ENCODE measurements at regions not wholly inside any gene's neighbourhood (a gene's known extent, or its start where the extent isn't known, plus 50 kb on each side); places are given as distances from the start of the nearest gene placed in this dataset.

- no peak for DNase-seq (ENCODE audit: low spot score)
- Histone ChIP-seq H2AFZ (ENCODE audit: low read length) (no peak overlapping the region), H3K27ac (ENCODE audit: low read depth, low read length, poor library complexity, severe bottlenecking) (no peak overlapping the region), H4K20me1 (ENCODE audit: insufficient read depth, low read length) (no peaks in the 10 kb centered on the region), H3K4me3 (ENCODE audit: low read depth, low read length, poor library complexity, severe bottlenecking) (no peak overlapping the region), H3K4me1 (ENCODE audit: insufficient read depth, low read length, poor library complexity, severe bottlenecking) (no peaks in the 10 kb centered on the region), H3K9me3 (ENCODE audit: low read length) (no peaks in the 10 kb centered on the region), H3K9me2 (ENCODE audit: insufficient read depth, low read length) (no peaks in the 10 kb centered on the region), H3K79me2 (ENCODE audit: insufficient read depth, low read depth, low read length) (no peaks in the 10 kb centered on the region), H3K36me3 (ENCODE audit: insufficient read depth, low read length) (no peaks in the 10 kb centered on the region), H3K4me2 (ENCODE audit: low read length) (no peak overlapping the region)
- intact Hi-C loops (cut with micrococcal nuclease; ENCODE audit: unreplicated experiment) = no loop called here
- ChIA-PET CTCF (ENCODE audit: unreplicated experiment) (no interaction called here), POLR2A (no interaction called here)
- BruUV-seq (replicated peaks) = no TSS peak
- TF ChIP-seq EZH2phosphoT487 (IDR thresholded peaks at IDR 0.05; ENCODE audit: borderline replicate concordance, low read depth, low read length) (no peak), CTCF (conservative IDR thresholded peaks at IDR 0.05; ENCODE audit: low read length) (no peak)
These were observed 320.2 kb downstream of the FAM170A start for GRCh38 chr5:119949426-119949999.

- BruUV-seq (replicated peaks) = no TSS peak
- Histone ChIP-seq H3K27ac (ENCODE audit: low read depth, low read length, poor library complexity, severe bottlenecking) (no peak overlapping the region), H3K4me3 (ENCODE audit: low read depth, low read length, poor library complexity, severe bottlenecking) (no peak overlapping the region), H4K20me1 (ENCODE audit: insufficient read depth, low read length) (no peaks in the 10 kb centered on the region), H3K9me2 (ENCODE audit: insufficient read depth, low read length) (no peaks in the 10 kb centered on the region), H3K36me3 (ENCODE audit: insufficient read depth, low read length) (no peaks in the 10 kb centered on the region), H3K4me1 (ENCODE audit: insufficient read depth, low read length, poor library complexity, severe bottlenecking) (no peaks in the 10 kb centered on the region), H2AFZ (ENCODE audit: low read length) (no peak overlapping the region), H3K9me3 (ENCODE audit: low read length) (no peaks in the 10 kb centered on the region), H3K79me2 (ENCODE audit: insufficient read depth, low read depth, low read length) (no peaks in the 10 kb centered on the region), H3K4me2 (ENCODE audit: low read length) (no peak overlapping the region)
- ChIA-PET CTCF (ENCODE audit: unreplicated experiment) (no interaction called here), POLR2A (interaction anchor here (0.7 to 1.4 kb wide), 4 partner anchors 8 to 25 kb away, joined by 3 to 4 read pairs (median 3); no protein-coding TSS in a partner anchor)
- intact Hi-C loops (cut with micrococcal nuclease; ENCODE audit: unreplicated experiment) = no loop called here
- no peak for DNase-seq (ENCODE audit: low spot score)
- no peak for TF ChIP-seq EZH2phosphoT487 (IDR thresholded peaks at IDR 0.05; ENCODE audit: borderline replicate concordance, low read depth, low read length)
- TF ChIP-seq CTCF (conservative IDR thresholded peaks at IDR 0.05; ENCODE audit: low read length) = no peak
These were observed 322.1 kb downstream of the FAM170A start for GRCh38 chr5:119951330-119951934.

GRCh38 chr5:119953474-119953873 lies 324.1 kb downstream of the FAM170A start:
- CTCF ChIA-PET (ENCODE audit: unreplicated experiment) = no interaction called here
- no peaks in the 10 kb centered on the region for H3K9me2 ChIP-seq (ENCODE audit: insufficient read depth, low read length)

More at GRCh38 chr5:119953474-119953873, 324.1 kb downstream of the FAM170A start:
- Histone ChIP-seq H3K79me2 (ENCODE audit: insufficient read depth, low read depth, low read length) (no peaks in the 10 kb centered on the region), H3K4me1 (ENCODE audit: insufficient read depth, low read length, poor library complexity, severe bottlenecking) (no peaks in the 10 kb centered on the region), H3K27ac (ENCODE audit: low read depth, low read length, poor library complexity, severe bottlenecking) (no peak overlapping the region), H3K9me3 (ENCODE audit: low read length) (no peaks in the 10 kb centered on the region), H3K4me3 (ENCODE audit: low read depth, low read length, poor library complexity, severe bottlenecking) (no peak overlapping the region), H2AFZ (ENCODE audit: low read length) (no peak overlapping the region), H3K4me2 (ENCODE audit: low read length) (no peak overlapping the region), H3K36me3 (ENCODE audit: insufficient read depth, low read length) (no peaks in the 10 kb centered on the region), H4K20me1 (ENCODE audit: insufficient read depth, low read length) (no peaks in the 10 kb centered on the region)
- intact Hi-C loops (cut with micrococcal nuclease; ENCODE audit: unreplicated experiment) = no loop called here
- no peak for DNase-seq (ENCODE audit: low spot score)
- TF ChIP-seq EZH2phosphoT487 (IDR thresholded peaks at IDR 0.05; ENCODE audit: borderline replicate concordance, low read depth, low read length) (no peak), CTCF (conservative IDR thresholded peaks at IDR 0.05; ENCODE audit: low read length) (no peak)
- BruUV-seq (replicated peaks) = no TSS peak
- POLR2A ChIA-PET = no interaction called here

All from OCI-LY7 (cell line).